NCI-H345 treated with DMSO at 0.1 percent for 48 hours (cell line): ENCODE measurements at regions not wholly inside any gene's neighbourhood (a gene's known extent, or its start where the extent isn't known, plus 50 kb on each side); places are given as distances from the start of the nearest gene placed in this dataset.

Source experiments
- DNase-seq: peaks from one replicate; lab custom pipeline; 2025; ENCODE audit not compliant: unreplicated experiment; lab: John Stamatoyannopoulos, UW

DNA sequence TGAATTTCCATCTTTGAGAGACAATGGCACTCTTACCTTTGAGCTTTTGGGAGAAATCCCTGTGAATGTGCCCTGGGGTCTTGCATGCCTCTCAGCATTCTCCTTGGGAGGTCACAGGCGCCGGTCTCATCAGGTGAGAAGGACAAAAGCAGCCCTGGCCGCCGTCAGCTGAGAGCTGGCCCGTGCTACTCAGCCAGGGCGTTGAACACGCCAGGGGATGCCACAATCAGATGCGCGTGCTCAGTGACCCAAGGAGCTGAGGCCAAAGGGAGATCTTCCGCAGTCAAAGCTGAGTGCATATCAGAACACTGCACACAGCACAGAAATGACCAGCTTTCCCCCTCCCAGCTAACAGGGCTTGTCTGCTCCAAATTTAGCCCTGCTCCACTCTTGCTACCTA, 253.6 kb upstream of the NOX3 start:
- DNase-seq, result no peak

DNA sequence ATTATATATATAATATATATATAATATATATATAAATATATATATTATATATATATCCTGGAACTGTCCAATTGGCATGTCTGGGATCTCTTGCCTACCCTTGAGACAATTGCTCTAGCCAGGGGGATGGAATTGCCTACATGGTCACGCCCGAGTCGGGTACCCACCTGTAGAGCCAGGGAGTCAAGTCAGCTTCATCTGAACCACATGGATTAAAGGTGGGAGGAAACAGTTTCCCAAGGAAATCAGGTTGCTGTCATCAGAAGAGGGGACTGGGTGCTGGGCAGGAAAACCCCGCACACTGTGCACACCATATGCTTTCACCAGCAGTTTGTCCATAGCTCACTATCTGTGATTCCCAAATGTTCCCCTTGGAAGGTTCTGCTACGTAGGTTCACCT, 252.5 kb upstream of the NOX3 start:
- no peak for DNase-seq

DNA sequence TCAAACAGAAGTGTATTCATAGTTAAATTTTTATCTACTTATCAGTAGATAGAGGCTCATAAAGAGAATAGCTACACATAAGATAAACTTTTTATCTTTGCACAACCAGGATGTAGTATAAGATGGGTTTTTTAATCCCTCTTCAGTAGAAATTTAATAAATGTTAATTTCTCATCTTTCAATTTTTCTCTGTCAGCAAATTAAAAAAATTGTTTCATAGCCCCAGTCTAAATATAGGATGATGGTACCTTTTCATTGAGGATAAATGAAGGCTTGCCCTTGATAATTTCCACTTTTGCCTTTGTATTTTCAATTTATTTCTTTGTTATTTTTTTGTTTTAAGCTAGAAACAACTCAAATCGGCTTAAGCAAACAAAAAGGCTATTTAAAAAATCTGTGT, 251.2 kb upstream of the NOX3 start:
- DNase-seq, result no peak

DNA sequence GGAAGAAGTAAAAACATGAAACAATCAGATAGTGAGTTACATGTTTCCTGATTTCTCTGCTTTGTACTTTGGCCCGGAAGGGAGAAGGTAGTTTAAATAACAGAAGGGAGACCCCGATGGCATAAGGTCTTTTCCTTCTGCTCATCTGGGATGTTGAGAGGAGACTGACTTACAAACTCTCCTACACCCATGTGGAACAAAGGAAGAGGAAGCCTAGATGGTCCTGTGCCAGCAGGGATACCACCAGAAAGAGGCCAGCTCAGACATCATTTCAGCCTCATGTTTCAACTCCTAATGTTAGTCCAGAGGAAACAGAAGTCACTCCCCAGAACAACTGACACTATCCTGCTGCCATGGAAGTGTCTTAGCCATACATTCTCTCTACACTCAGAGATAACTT, 250.7 kb upstream of the NOX3 start:
- DNase-seq, result no peak

DNA sequence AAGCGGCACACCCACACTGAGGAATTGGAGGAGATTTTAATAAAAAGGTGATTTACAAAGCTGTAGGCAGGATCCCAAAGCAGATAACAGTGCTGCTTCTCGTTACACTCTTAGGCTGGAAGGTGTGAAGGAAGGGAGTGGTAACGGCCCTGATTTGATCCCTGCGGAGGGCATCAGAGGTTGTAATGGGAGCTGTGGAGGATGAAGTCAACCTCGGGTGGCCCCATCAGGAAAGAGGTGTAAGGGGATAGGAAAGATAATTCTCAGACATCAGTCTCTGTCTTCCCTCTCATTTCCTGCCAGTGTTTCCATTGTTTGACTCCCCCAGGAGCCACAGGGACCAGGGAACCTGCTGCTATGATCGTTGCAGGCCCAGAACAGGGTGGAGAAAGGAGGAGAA, 245.7 kb upstream of the NOX3 start:
- DNase-seq, result no peak

DNA sequence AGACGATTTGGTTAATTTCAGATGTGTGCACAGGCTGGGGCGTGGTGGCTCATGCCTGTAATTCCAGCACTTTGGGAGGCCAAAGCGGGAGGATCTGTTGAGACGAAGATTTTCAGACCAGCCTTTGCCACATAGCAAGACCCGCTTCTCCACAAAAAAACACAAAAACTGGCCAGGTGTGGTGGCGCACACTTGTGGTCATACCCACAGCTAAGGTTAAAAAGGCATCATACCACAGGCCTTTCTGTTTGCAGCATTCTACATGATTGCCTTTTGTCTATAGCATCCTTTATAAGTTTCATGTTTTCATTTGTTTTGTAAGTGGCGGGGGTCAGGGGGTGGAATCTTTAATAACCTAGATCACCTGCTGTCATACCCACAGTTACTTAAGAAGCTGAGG, 239.9 kb upstream of the NOX3 start:
- DNase-seq, result no peak

DNA sequence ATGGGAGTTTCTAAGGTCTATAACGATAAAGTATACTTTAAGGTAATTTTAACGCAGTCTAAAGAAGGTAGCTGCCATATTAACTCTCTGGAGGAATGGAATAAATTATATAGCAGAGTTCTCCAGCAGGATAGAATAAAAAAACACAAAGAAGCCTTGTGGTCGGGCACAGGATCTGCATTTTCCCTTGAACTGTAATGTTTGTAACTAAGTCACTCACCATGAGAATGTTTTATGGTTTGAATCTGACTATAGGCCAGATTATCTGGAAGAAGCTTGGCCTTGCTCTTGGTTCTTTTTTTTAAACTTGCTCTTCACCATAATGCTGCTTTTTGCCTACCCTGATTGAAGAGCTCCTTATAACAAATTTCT, 238.8 kb upstream of the NOX3 start:
- DNase-seq, result no peak

DNA sequence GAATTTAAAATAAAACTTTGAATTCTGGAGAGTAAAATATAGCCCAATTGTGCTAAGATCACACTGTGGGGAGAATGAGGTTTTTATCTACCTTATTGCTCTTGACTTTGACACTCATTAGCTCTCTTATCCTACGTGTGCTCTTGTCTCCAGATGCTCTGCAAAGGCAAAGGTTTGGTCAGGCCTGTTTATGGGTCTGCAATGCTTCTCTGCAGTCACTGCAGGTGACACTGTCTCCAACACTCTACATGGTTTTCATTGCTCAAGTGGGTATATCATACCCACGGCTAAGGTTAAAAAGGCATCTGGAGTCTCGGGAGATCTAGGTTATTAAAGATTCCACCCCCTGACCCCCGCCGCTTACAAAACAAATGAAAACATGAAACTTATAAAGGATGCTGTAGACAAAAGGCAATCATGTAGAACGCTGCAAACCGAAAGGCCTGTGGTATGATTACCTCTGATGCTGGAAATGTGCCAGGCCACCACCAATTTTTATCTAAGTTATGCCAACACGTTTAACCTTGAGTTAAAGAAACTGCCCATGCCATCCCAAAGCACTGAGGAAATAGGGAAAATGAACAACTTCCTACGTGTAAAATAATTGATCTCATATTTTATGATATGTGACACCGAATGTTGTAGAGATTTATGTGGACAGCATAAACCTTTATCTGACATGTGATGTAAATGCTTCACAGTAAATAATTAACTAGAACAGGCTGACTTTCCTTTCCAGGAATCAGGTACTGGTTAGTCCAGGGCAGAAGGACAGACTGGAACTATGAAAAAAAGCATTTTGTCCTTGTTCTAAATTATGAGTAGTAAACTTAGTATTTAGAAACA, 238.2 kb upstream of the NOX3 start:
- peak; percentile 45 for DNase-seq

DNA sequence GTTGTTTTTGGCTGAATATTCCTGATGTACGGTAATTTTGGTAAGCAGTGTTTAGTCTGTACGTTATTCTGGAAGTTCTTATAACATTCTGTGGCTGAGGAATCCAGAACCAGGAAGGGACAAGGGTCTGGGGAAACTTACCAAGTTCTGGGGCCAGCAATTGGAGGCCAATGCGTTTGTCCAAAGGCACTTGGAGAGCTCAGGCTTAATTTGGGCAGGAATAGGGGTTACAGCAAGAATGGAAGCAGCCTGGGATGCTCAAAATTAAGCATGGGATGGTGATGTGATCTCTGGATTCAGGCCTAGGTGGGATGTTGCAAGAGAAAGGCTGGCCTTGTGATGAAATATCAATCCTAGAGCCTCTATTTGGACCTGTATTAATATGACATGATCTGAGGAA, 235.2 kb upstream of the NOX3 start:
- DNase-seq, result no peak

DNA sequence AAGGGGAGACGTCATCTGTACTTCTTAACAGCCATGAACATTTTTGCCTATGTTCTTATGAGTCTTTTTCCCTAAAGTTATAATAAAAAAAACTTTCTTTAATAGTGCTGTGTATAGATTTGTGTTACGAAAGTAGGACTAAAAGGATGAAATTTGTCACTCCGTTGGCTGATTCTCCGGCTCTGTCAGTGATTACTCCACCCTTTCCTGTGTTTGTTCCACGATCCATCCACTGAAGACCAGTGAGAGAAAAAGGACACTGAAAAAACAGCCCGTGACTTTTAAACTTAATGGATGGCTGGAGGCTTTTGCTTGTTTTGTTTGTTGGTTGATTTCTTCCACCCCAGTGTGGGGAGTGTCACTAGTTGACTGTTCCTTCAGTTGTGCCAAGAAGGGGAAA, 232.0 kb upstream of the NOX3 start:
- DNase-seq, result no peak

DNA sequence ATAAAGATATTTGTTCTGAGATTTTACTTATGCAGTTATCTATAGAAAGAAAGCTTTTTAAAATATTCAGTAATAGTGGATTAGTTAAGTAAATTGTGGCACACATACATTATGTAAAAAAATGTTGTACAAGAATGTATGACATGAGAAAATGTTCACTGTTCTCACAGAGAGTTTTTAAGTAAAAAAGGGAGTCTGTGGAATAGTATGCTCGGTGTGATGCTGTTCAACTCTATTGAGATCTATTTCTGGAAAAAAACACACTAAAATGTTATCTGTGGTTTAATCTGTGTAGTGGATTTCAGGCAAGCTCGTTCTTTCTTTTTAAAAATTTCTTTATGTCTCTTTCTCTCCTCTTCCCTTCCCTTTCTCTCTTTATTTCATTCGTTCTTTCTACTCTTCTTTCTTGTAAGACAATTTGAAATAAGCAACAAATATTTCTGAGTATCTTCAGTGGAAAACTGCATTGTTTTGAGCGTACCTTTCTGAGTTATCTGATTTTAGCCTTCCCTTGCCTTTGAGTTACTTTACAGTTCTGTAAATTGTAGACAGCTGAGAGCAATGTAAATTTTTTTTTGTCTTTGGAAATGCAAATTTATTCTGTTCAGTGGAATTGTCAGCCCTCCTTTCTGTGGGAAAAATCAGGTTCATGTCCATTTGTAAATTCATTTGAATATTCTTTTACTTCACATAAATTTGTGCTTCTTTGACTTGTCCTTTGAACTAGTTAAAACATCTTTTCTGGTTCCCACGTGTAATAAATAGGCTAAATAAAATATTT, 229.0 kb upstream of the NOX3 start:
- no peak for DNase-seq

DNA sequence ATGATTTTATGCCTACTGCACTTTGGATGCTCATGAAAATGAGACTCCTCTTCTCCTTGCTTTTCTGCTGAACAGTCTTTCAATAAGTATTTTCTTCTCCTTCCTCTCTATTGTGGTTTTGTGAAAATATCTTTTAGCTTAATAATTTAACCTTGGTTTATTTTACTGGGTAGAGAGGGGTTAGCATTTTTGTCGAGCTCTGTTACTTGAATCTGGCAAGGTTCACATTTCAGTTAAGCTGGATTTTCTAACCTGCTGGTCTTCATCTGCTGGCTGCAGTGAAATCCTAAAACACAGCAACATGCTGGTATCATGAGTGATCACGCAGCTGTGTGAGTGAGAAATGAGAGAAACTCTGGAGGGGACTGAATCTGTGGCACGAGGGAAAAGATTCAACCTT, 222.7 kb upstream of the NOX3 start:
- no peak for DNase-seq

DNA sequence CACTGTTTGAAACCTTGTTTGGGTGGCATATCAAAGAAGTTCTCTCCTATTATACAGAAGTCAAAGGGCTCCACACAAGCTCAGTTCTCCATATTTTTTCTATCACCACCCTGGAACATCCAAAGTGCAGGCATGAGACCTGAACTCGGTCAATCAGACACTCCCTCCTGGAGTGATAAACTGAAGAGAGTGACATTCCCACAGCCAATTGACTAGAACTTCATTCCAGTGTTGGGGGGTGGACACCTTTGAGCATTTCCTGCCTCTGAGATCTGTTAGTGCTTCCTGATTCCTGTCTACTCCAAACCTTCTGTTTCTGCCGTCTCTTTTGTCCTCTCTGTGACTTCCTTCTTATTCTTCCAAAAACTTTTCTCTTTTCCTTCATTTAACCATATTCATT, 220.7 kb upstream of the NOX3 start:
- no peak for DNase-seq

DNA sequence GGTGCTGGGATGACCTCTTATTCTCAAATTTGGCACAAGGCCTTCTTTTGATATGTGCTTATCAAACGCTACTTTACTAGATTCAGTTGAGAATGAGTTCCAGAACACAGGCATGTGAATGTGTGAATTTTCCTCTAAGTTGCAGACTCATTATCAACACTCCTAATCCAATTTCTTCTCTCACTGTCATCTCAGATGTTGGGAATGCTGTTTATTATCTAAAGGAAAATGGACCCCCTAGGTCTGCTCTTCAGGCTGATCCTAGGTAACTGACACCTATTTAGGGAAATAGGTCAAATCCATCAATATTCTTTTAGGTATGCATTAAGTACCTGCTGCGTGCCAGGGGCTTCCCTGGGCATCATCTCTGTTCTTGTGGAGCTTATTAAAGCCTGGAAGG, 215.0 kb upstream of the NOX3 start:
- no peak for DNase-seq

DNA sequence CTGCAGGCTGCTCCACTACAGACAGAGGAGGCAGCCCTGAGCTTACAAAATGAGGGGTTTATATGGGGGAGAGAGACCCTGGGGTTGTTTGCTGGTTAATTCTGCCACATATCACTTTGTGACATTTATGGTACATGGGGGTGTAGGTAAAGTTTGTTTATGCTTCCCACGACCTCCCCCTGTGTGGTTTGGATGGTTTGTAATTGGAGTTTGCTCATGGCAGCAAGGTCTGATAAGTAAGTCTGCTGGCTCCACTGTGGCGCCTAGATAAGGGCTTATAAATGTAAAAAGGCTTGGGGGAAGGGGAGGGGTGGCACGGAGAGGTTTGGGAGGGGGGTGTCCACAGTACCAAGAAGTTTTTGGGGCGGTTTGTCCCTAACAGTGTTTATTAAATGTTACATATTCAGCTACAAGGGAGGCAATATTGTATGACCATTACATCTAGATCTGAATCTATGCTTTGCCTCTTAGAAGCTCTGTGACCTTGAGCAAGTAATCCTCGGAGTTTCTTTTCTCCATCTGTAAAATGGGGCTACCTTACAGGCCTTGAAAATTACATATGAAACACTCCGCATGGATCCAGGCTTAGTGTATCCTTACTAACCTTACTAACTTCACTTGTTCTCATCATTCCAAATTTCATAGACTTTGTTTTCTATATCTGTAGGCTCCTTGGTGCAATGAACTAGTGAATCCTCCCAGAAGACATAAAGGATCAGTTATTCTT, 204.8 kb upstream of the NOX3 start:
- no peak for DNase-seq

DNA sequence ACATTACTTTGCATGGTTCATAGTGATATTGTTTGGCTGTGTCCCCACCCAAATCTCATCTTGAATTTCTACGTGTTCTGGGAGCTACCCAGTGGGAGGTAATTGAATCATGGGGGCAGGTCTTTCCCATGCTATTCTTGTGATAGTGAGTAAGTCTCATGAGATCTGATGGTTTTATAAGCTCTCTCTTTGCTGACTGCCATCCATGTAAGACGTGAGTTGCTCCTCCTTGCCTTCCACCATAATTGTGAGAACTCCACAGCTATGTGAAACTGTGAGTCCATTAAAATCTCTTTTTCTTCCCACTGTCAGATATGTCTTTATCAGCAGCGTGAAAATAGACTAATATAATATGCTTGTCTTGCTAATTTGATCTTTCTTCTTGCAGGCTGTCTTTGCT, 200.4 kb upstream of the NOX3 start:
- no peak for DNase-seq

DNA sequence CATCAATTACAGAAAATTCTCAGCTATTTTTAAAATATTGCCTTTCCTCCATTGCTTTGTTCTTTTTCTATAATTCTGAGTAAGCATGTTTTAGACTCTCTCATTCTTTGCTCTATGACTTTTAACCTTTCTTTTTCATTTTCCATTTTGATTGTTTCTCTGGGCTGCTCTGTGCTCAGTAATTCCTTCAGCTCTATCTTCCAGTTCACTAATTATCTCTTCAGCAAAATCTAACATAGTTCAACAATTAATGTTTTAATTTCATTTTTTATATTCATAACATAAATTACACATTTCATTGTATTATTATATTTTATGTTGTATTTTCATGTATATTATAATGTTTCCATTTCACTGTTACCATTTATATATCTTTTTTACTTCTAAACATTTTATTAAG, 198.8 kb upstream of the NOX3 start:
- DNase-seq, result no peak

DNA sequence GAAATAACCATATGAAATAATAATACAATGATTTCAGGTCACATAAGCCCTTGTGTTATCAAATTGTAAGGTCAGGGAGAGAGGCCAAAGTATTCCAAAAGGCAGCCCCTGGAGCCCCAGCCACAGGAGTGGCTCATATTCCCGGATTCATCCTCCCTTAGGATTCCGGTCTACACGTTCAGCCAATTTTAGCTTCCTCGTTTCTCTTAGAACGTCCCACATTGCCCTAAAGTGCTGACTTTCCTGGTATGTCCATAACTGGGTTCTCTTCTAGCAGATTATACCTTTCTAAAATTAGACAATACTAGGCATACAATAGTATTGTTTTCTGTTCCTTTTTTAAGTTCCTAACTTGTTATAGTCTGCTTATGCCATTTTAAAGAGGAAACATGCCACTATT, 192.7 kb upstream of the NOX3 start:
- DNase-seq, result no peak

DNA sequence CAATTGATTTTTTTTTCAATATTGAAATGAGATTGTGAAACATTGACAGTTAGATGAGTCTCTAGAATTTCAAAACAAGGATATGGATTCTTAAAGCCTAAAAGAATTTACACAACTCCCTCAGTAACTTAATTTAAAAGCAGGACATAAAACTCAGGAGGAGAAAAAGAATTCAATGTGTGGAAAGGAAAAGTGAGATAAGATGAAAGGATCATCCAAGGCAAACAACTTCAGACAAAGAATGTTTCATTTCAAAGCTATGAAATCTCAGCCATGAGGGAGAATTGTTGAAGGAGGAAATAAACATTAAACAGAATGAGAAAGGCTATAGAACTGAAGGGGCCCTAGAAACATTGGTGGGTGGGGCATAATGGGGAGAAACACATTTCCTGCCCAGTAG, 191.7 kb upstream of the NOX3 start:
- DNase-seq, result no peak

DNA sequence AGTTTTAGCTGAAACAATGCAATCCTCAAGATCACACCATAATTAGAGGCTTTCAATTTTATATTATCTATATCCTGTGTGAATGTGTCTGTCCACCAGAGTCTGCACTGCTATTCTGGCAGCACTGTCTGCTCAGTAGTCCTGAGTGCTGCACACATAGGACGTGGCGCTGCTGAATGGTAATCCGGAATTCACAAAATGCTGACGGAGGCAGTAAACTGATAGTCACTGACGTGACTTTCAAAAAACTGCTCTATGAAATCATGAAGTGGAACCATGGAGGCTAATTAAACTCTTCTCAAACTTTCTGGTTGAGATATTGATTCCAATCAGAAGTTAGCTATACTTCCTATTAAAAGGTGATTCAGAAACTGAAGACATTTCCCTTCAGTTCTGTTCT, 190.8 kb upstream of the NOX3 start:
- DNase-seq, result no peak

DNA sequence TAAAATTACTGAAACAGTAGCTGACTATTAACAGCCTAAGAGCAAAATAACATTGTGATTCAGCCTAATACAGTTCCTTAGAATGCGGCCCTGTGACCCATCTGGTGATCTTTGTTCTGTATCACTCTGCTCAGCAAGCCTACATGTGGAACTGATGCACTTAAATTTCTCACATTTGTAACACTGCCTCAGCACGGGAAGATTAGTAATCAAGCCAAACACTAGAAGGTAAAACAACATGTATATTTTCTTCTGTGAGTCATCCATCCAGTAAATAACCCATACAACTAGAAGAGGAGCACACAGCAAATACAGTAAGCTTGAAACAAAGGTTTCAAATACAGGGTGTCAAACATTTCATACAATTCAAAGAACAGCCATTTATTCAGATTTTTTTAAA, 189.7 kb upstream of the NOX3 start:
- DNase-seq, result no peak

DNA sequence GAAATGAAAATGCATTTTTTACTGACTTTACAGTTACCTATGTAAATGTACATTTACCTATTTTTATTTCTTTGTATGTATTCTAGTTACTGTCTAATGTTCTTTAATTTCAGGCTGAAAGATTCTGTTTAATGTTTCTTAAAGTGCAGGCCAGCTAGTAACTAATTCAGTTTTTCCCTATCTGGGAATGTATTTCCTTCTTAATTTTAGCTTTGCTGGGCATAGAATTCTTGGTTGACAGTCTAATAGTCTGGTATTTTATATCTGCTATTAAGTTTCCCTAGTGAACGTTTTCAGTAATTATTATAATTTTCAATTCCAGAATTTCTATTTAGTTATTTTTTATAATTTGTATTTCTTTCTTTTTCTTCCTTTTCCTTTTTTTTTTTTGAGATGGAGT, 186.0 kb upstream of the NOX3 start:
- DNase-seq, result no peak
